ENCODE measurements at regions not wholly inside any gene's neighbourhood (a gene's known extent, or its start where the extent isn't known, plus 50 kb on each side); places are given as distances from the start of the nearest gene placed in this dataset.

- Mint-ChIP-seq H3K9me3 (ENCODE audit: low read depth, unreplicated experiment) (no peaks in the 10 kb centered on the region), H3K36me3 (ENCODE audit: insufficient read depth, unreplicated experiment) (no peaks in the 10 kb centered on the region), H3K4me3 (ENCODE audit: low read depth, unreplicated experiment) (no peak overlapping the region), H3K27me3 (ENCODE audit: unreplicated experiment) (no peaks in the 10 kb centered on the region), H3K4me1 (ENCODE audit: low read depth, unreplicated experiment) (peaks cover 12% of the 10 kb centered on the region), H3K27ac (ENCODE audit: unreplicated experiment) (no peak overlapping the region)
- CTCF ChIA-PET: no interaction called here
- intact Hi-C loops (cut with micrococcal nuclease; ENCODE audit: unreplicated experiment): no loop called here
- DNase-seq: no peak
- no TSS peak for BruUV-seq (replicated peaks)
- no peak for TF ChIP-seq CTCF (IDR thresholded peaks at IDR 0.05; ENCODE audit: unreplicated experiment)
Observed at GRCh38 chr3:110788794-110789193, 282.8 kb upstream of the NECTIN3 start.

GRCh38 chr3:110789315-110789714 lies 282.3 kb upstream of the NECTIN3 start:
- H3K4me3 Mint-ChIP-seq (ENCODE audit: low read depth, unreplicated experiment): no peak overlapping the region
- H3K4me1 Mint-ChIP-seq (ENCODE audit: low read depth, unreplicated experiment): peaks cover 18% of the 10 kb centered on the region
- DNase-seq: no peak
- H3K27me3 Mint-ChIP-seq (ENCODE audit: unreplicated experiment): no peaks in the 10 kb centered on the region
- CTCF ChIA-PET: no interaction called here
- H3K36me3 Mint-ChIP-seq (ENCODE audit: insufficient read depth, unreplicated experiment): no peaks in the 10 kb centered on the region
- no peak overlapping the region for H3K27ac Mint-ChIP-seq (ENCODE audit: unreplicated experiment)
- TF ChIP-seq CTCF (IDR thresholded peaks at IDR 0.05; ENCODE audit: unreplicated experiment): no peak
- intact Hi-C loops (cut with micrococcal nuclease; ENCODE audit: unreplicated experiment): no loop called here
- H3K9me3 Mint-ChIP-seq (ENCODE audit: low read depth, unreplicated experiment): no peaks in the 10 kb centered on the region
- no TSS peak for BruUV-seq (replicated peaks)

GRCh38 chr3:110790631-110791030 lies 281.0 kb upstream of the NECTIN3 start:
- H3K9me3 Mint-ChIP-seq (ENCODE audit: low read depth, unreplicated experiment): no peaks in the 10 kb centered on the region
- H3K4me1 Mint-ChIP-seq (ENCODE audit: low read depth, unreplicated experiment): peaks cover 19% of the 10 kb centered on the region
- CTCF ChIA-PET: no interaction called here
- DNase-seq: no peak
- no peak overlapping the region for H3K27ac Mint-ChIP-seq (ENCODE audit: unreplicated experiment)
- H3K4me3 Mint-ChIP-seq (ENCODE audit: low read depth, unreplicated experiment): no peak overlapping the region
- H3K36me3 Mint-ChIP-seq (ENCODE audit: insufficient read depth, unreplicated experiment): no peaks in the 10 kb centered on the region
- no peaks in the 10 kb centered on the region for H3K27me3 Mint-ChIP-seq (ENCODE audit: unreplicated experiment)
- no peak for TF ChIP-seq CTCF (IDR thresholded peaks at IDR 0.05; ENCODE audit: unreplicated experiment)
- intact Hi-C loops (cut with micrococcal nuclease; ENCODE audit: unreplicated experiment): no loop called here
- BruUV-seq (replicated peaks): no TSS peak

- Mint-ChIP-seq H3K4me3 (ENCODE audit: low read depth, unreplicated experiment) (no peak overlapping the region), H3K4me1 (ENCODE audit: low read depth, unreplicated experiment) (peaks cover 19% of the 10 kb centered on the region), H3K36me3 (ENCODE audit: insufficient read depth, unreplicated experiment) (no peaks in the 10 kb centered on the region), H3K27me3 (ENCODE audit: unreplicated experiment) (no peaks in the 10 kb centered on the region), H3K9me3 (ENCODE audit: low read depth, unreplicated experiment) (no peaks in the 10 kb centered on the region), H3K27ac (ENCODE audit: unreplicated experiment) (no peak overlapping the region)
- BruUV-seq (replicated peaks): no TSS peak
- CTCF ChIA-PET: no interaction called here
- TF ChIP-seq CTCF (IDR thresholded peaks at IDR 0.05; ENCODE audit: unreplicated experiment): no peak
- intact Hi-C loops (cut with micrococcal nuclease; ENCODE audit: unreplicated experiment): no loop called here
- DNase-seq: no peak
Observed at GRCh38 chr3:110791995-110792686, 279.5 kb upstream of the NECTIN3 start.

Measured in Calu3 (cell line).